ENCODE measurements at regions not wholly inside any gene's neighbourhood (a gene's known extent, or its start where the extent isn't known, plus 50 kb on each side); places are given as distances from the start of the nearest gene placed in this dataset.

DNA sequence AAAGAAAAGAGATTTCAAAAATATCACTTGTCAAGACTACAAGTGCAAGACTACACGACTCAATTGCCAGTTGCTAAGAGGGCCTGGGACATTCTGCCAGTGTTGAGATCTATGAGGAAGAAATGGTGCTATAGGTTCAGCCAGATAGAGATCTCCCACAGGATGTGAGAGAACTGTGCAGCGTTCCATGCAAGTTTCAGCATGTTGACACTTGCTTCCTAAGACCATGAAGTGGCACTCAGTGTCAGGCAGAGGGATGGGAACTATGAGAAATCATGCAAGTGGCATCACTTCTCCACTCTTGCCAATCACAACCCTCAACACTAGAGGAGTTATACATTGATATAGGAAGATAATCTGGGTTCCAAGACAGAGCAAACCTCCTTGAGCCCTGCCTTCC is 210.3 kb downstream of the CHRM2 start:
- H3K36me3 ChIP-seq (ENCODE audit: insufficient read depth, low read length), result no peaks in the 10 kb centered on the region
- no peaks in the 10 kb centered on the region for H3K9me3 ChIP-seq (replicated peaks; ENCODE audit: low read length)
- no peaks in the 10 kb centered on the region for H3K27me3 ChIP-seq (ENCODE audit: control insufficient read depth, insufficient read depth, low read length)
- H3K4me2 ChIP-seq (ENCODE audit: low read length), result no peak overlapping the region
- peaks cover 14% of the 10 kb centered on the region for H3K4me1 ChIP-seq (ENCODE audit: control insufficient read depth, insufficient read depth, low read length)
- no peak overlapping the region for H3K9ac ChIP-seq (ENCODE audit: low read depth, low read length)
- H3K4me3 ChIP-seq (ENCODE audit: low read length), result no peak overlapping the region

DNA sequence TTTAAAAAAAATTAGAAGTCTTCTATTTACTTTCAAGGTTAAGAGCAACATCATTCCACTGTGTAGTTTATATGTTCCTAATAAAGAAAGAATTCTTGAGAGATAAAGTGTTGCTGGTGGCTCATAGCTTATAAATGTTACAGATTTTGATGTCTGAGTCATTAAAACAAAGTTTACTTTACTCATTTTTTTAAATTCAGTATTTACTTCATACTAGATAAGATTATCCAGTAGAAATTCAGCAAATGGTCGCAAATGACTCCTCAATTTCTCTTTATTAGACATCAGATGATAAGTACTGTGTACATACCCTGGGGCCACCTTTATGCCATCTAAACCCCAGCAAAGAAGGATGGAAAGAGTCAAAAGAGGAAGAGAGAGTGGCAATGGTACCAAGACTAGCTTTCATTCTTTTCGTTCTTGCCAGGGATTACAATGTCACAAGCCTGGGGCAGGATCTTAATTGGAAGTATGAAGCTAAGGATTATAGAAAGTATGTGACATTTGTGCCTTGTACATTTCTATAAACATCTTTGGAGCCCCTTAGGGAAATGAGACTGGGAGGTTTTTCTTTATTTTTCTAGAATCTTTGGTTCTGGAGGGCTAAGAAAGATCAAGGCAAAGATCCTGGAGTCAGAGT is 206.1 kb downstream of the CHRM2 start:
- Histone ChIP-seq H3K9me3 (replicated peaks; ENCODE audit: low read length) (no peaks in the 10 kb centered on the region), H3K4me1 (ENCODE audit: control insufficient read depth, insufficient read depth, low read length) (peaks cover 18% of the 10 kb centered on the region), H3K27me3 (ENCODE audit: control insufficient read depth, insufficient read depth, low read length) (no peaks in the 10 kb centered on the region), H3K36me3 (ENCODE audit: insufficient read depth, low read length) (no peaks in the 10 kb centered on the region), H3K4me3 (ENCODE audit: low read length) (no peak overlapping the region), H3K9ac (ENCODE audit: low read depth, low read length) (no peak overlapping the region), H3K4me2 (ENCODE audit: low read length) (no peak overlapping the region)

DNA sequence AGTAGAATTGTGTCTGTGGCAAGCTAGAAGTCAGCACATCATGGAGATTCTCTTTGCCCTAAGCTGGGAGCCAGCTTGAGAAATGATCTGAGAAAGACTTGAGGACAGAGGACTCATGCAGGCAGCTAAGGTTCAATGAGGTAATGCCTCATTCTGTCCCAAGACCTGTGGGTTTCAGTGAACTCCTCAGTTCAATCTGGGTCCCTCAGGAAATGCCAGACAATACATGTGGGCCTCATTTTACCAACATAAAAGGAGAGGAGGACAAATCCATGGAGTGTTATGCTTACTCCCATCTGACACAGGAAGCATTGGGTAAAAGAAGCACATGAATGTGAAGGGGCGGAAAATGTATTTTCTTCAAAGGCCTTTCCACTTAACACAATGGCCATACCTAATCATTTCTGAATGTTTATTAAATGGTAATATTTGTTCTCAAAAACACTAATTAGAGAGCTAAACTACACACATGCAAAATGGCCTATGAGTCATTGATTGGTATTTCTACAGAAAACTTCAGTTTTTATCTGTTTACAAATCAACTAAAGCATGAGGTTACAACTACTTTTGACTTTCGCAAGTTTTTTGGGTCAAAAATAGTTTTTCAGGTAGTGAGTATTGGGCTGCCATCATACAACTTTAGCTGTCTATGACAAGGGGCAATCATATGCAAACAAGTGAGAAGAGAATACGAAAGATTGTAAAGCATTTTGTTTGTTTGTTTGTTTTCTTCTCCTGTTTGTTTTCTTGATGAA is 205.3 kb downstream of the CHRM2 start:
- Histone ChIP-seq H3K27me3 (ENCODE audit: control insufficient read depth, insufficient read depth, low read length) (no peaks in the 10 kb centered on the region), H3K9ac (ENCODE audit: low read depth, low read length) (peak overlapping the region; percentile 1), H3K4me1 (ENCODE audit: control insufficient read depth, insufficient read depth, low read length) (peaks cover 18% of the 10 kb centered on the region), H3K4me3 (ENCODE audit: low read length) (no peak overlapping the region), H3K36me3 (ENCODE audit: insufficient read depth, low read length) (no peaks in the 10 kb centered on the region), H3K9me3 (replicated peaks; ENCODE audit: low read length) (no peaks in the 10 kb centered on the region), H3K4me2 (ENCODE audit: low read length) (no peak overlapping the region)
